ENCODE measurements at regions not wholly inside any gene's neighbourhood (a gene's known extent, or its start where the extent isn't known, plus 50 kb on each side); places are given as distances from the start of the nearest gene placed in this dataset.

- peak overlapping the region; percentile 92 for H3K27ac ChIP-seq
- H3K36me3 ChIP-seq (ENCODE audit: insufficient read depth in 1 of 2, low read depth in 1 of 2), result peaks cover 0 to 12% of the 10 kb centered on the region in 2 donors
- no peak for TF ChIP-seq CTCF (IDR thresholded peaks at IDR 0.05)
- H3K4me1 ChIP-seq, result peaks cover 74% of the 10 kb centered on the region
- DNase-seq, result no peak
- no peaks in the 10 kb centered on the region for H3K27me3 ChIP-seq (ENCODE audit: insufficient read depth in 3 of 3, low read length in 2 of 3)
- no peak overlapping the region for H3K4me3 ChIP-seq
- 87 to 93% (median 90%) methylated on average over 2 of the region's 2 CpGs for WGBS, 3 donors
- no peak for ATAC-seq
- H3K9me3 ChIP-seq, result no peaks in the 10 kb centered on the region
- intact Hi-C loops (cut with DNase I), result no loop called here
These were observed 57.4 kb upstream of the TRAK1 start for GRCh38 chr3:42033741-42034140.

- Histone ChIP-seq H3K9me3 (no peaks in the 10 kb centered on the region), H3K27me3 (ENCODE audit: insufficient read depth in 3 of 3, low read length in 2 of 3) (no peaks in the 10 kb centered on the region), H3K36me3 (ENCODE audit: insufficient read depth in 1 of 2, low read depth in 1 of 2) (peaks cover 0 to 12% of the 10 kb centered on the region in 2 donors), H3K27ac (peak overlapping the region; percentile 92), H3K4me1 (peaks cover 76% of the 10 kb centered on the region), H3K4me3 (no peak overlapping the region)
- ATAC-seq, result peak; percentile 25 to 50 (median 36)
- peak; percentile 83 to 85 for DNase-seq
- intact Hi-C loops (cut with DNase I), result no loop called here
- TF ChIP-seq CTCF (IDR thresholded peaks at IDR 0.05), result no peak
- WGBS, 3 donors, result 36 to 45% (median 37%) methylated on average over 15 of the region's 15 CpGs
These were observed 58.3 kb upstream of the TRAK1 start for GRCh38 chr3:42032693-42033349.

GRCh38 chr3:42031808-42032480, 59.2 kb upstream of the TRAK1 start:
- Histone ChIP-seq H3K4me1 (peaks cover 74% of the 10 kb centered on the region), H3K9me3 (no peaks in the 10 kb centered on the region), H3K27ac (peak overlapping the region; percentile 92), H3K27me3 (ENCODE audit: insufficient read depth in 3 of 3, low read length in 2 of 3) (no peaks in the 10 kb centered on the region), H3K4me3 (no peak overlapping the region), H3K36me3 (ENCODE audit: insufficient read depth in 1 of 2, low read depth in 1 of 2) (peaks cover 0 to 12% of the 10 kb centered on the region in 2 donors)
- TF ChIP-seq CTCF (IDR thresholded peaks at IDR 0.05), result no peak
- ATAC-seq, result no peak
- WGBS, 3 donors, result 36 to 39% (median 37%) methylated on average over 8 of the region's 8 CpGs
- no peak for DNase-seq
- intact Hi-C loops (cut with DNase I), result no loop called here

GRCh38 chr3:42028474-42028873, 62.7 kb upstream of the TRAK1 start:
- H3K4me3 ChIP-seq, result no peak overlapping the region
- DNase-seq (no peak), ATAC-seq (no peak)
- WGBS, 3 donors, result 78 to 88% (median 83%) methylated on average over 2 of the region's 2 CpGs
- no peaks in the 10 kb centered on the region for H3K9me3 ChIP-seq
- no peak for TF ChIP-seq CTCF (IDR thresholded peaks at IDR 0.05)
- intact Hi-C loops (cut with DNase I), result no loop called here
- H3K27me3 ChIP-seq (ENCODE audit: insufficient read depth in 3 of 3, low read length in 2 of 3), result no peaks in the 10 kb centered on the region
- no peaks in the 10 kb centered on the region for H3K36me3 ChIP-seq (ENCODE audit: insufficient read depth in 1 of 2, low read depth in 1 of 2)
- H3K4me1 ChIP-seq, result peaks cover 68% of the 10 kb centered on the region
- H3K27ac ChIP-seq, result peak overlapping the region; percentile 85
